Jurkat, Clone E6-1 (cell line): ENCODE measurements at regions not wholly inside any gene's neighbourhood (a gene's known extent, or its start where the extent isn't known, plus 50 kb on each side); places are given as distances from the start of the nearest gene placed in this dataset.

Experiments
- DNase-seq: peaks from one replicate; pipeline ENCODE4 v3.0.0-alpha.2; 2011; ENCODE audit warnings: low read depth, low spot score
- H3K4me3 ChIP-seq: 2 replicates; pipeline ENCODE4 v1.5.1; 2011; ENCODE audit warnings: mild to moderate bottlenecking, low read length, control low read depth, moderate library complexity

DNA sequence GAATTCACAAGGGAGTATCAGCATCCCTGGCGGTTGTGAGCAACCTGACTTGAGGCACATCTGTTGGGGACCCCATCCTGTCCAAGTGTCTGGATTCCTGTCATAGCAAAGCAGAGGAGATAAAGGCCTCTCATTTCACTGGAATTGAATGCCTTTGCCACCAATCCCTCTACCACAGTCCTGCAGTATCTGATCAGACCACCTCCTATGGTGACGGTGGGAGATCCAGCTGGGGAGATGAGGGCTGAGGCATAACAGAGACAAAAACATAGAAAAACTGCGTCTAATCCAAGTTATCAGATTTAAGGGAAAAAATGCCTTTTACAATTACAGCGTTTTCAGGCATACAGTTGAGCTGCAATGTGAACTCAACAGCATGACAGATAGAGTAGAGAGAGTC is 160.7 kb upstream of the TRPC7 start:
- no peak for DNase-seq
- H3K4me3 ChIP-seq, result no peak overlapping the region

DNA sequence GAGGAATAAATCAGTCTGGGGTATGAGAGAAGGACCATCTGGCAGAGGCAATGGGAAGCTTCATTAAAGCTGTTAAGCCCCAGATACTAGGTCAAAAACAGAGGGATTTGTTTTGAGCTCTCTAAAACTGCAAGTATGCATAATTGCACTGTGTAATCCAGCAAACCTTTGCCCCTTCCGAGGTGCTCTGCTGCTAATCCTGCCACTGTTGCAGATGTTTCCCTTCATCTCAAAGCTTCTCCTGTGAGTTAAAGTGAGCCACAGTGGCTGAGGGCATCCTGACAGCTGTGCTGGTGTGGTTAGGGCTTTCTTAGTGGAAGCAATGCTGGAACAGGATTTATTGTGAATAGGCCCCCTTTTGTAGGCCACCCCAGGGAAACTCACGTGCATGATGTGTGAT is 160.3 kb upstream of the TRPC7 start:
- H3K4me3 ChIP-seq, result no peak overlapping the region
- no peak for DNase-seq

DNA sequence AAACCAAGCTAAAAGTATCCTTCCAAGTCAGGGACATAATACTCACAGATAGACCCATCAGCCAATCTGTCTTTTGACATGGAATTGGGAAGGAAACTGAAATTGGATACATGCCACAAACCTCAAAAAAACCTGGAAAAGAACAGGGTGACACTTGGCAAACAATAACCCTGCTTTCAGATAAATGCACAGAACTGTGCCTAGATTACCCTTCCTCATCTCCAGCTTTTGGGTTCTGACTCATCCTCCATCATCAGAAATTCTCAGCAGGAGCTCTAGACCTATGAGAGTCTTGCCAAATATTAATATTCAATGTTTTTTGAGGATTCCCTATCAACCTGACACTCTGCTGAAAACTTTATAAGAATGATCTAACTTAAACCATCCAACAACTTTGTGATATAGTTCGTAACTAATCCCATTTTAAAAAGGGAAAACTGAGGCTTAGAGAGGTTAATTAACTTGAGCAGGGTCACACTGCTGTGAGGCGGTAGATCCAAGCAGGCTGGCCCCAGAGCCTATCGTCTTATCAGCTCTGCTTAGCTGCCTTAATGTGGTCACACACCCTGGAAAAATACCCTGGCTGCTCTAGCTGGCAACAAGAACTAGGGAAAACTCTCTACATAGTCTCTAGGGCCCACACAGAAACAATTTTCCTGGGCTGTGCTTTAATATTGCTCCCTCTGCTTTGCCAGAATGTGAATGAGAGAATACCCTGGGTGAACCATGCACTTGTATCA is 157.0 kb upstream of the TRPC7 start:
- no peak overlapping the region for H3K4me3 ChIP-seq
- DNase-seq, result no peak

DNA sequence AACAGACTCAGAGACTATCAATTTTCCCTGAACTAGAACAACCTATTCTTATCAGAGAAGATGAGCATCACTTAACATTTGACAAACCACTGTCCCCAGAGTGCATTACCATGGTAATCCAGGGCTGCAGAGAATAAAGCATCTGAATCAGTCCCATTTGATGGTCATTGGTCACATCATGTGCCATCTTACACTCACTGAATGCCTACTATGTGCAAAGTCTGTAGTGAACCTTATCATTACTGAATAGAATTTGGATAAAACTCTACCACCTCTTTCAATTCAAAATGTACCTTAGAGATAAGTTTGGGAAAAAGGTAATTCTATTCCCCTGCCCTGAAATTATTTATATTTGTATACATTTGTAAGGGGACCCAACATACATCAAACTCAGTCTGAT is 156.4 kb upstream of the TRPC7 start:
- H3K4me3 ChIP-seq, result no peak overlapping the region
- DNase-seq, result no peak

DNA sequence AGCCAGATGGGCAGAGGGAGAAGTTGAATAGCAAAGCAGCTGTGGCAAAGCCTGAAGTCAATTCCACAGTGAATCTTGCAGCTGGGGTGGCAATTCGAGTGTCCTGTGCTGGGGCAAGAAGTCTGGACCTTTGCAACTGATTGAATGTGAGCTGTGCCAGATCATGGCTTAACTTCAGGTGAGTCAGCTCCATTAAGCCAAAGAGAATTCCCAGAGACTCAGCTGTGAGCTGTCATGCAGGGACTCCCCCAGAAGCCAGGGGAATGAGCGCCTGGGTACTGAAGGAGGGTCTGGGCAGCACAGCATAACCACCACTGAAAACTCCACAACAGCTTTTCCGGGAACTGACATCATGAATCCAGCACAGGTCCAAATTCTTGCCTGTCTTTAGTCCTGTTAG is 153.5 kb upstream of the TRPC7 start:
- no peak for DNase-seq
- no peak overlapping the region for H3K4me3 ChIP-seq

DNA sequence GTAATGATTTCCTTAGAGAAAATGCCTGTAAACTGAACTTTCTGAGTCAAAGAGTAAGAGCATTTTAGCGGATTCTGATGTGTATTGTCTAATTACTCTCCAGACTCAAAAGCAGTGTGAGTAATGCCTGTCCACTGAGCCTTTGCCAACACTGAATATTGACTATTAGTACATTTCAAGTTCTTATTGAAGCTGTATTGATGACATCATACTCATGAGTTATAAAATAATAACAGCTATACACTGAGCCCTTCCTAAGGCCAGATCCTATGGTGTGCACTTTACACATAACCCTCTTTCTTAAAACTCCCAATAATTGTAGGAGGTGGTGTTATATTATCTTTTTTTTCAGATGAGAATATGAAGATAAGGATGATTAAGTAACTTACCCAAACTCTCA is 152.8 kb upstream of the TRPC7 start:
- DNase-seq, result no peak
- H3K4me3 ChIP-seq, result no peak overlapping the region

DNA sequence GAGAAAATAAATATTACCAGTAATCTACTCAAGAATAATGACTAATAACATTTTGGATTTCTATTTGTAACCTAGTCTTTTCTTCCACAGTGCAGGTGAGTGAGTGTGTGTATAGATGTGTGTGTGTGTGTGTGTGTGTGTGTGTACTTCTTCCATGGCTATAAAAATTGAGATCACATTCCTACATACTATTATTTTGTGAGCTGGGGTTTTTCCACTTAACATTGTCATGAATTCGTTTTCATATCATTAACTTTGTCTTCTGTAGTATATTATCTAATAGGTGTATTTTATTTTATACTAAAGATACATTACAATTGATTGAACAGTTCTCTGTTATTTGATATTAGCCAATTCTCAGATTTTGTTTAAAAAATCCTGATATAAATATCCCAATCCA is 152.4 kb upstream of the TRPC7 start:
- no peak overlapping the region for H3K4me3 ChIP-seq

DNA sequence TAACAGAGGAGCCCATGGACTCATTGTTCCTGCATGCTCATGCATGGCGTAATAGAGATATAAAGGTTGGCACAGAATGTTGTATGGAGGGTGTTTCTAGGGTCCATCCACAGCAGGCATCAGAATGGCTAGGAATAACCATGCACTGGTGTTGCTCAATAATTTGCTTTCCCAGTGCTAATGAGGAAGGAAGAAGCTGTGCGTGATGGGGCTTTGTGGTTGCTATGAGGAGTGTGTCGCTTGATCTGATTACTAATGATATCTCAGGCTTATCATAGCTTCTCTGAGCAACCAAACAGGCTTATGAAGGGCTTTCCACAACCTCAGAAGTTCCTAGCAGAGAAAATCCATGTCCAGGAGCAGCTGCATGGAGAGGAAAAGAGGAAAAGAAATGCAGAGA is 151.3 kb upstream of the TRPC7 start:
- DNase-seq, result no peak
- no peak overlapping the region for H3K4me3 ChIP-seq

More for the DNA sequence above, 152.4 kb upstream of the TRPC7 start:
- DNase-seq, result no peak

DNA sequence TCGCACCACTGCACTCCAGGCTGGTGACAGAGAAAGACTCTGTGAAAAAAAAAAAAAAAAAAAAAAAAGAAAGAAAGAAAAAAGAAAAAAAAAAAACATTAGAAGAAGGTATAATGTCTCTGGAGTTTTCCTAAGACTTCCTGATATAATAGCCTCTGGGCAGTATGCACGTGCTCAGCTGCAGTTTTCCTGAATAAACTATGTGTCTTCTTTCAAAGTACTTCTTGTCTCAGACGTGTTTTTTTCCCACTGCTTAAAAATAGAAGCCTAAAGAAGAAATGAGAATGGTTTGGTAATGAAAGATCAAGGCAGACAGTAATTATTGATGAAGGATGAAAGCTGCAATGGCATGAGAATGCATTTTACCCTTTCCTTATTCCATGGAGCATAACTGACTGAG is 148.1 kb upstream of the TRPC7 start:
- H3K4me3 ChIP-seq, result no peak overlapping the region
- DNase-seq, result no peak

DNA sequence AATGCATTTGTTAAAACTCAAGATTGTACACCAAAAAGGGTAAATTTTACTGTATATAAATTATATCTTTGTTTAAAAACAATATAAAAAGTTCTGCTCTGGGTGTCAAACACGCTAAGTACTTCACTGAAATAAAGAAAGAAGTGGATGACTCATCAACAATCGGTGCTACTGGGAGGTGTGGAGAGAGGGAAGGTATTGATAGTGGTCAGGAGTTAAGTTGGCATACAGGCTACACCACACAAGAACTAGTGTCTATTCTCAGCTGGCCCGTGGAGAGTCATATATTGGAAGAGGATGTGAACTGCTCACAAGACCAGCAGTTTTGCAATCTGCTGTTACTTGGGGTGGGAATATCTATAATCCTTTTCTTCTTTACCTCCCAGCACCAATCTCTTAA is 145.7 kb upstream of the TRPC7 start:
- no peak overlapping the region for H3K4me3 ChIP-seq
- no peak for DNase-seq

DNA sequence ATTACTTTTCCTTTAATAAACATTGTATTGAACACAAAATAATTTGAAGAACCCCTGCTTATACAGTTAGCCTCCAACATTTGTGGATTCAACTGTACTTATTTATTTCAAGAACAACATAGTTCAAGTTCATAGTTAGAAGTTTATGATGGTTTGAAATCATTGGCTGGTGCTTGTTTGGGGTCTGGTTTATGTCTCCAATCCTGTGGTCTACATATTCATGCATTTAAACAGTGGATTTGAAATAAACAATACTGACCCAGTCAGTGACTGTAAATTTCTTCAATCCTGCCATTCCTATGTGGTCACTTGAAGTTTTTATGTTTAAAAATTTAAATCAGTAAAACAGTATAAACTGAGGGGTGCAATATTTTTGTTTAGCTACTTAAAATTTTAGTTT is 145.1 kb upstream of the TRPC7 start:
- H3K4me3 ChIP-seq, result no peak overlapping the region
- no peak for DNase-seq

DNA sequence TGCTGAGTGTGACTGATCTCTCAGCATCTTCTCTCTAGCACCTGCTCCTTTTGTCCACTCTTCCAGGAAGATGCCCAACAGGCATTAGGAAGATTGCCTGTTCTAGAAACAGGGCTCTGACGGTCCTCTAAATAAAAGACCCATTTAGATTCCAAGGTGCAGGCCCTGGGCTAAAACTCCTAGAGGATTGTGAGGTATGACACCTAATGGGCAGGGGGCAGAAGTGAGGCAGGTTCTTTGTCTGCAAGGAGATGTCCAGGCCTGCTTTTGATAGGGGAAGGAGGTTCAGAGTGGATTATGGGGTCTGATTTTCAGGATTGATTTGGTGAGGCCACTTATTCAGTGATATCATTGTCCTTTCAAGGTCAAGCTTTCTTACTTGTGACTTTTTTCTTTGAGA is 140.8 kb upstream of the TRPC7 start:
- H3K4me3 ChIP-seq, result no peak overlapping the region
- DNase-seq, result no peak

DNA sequence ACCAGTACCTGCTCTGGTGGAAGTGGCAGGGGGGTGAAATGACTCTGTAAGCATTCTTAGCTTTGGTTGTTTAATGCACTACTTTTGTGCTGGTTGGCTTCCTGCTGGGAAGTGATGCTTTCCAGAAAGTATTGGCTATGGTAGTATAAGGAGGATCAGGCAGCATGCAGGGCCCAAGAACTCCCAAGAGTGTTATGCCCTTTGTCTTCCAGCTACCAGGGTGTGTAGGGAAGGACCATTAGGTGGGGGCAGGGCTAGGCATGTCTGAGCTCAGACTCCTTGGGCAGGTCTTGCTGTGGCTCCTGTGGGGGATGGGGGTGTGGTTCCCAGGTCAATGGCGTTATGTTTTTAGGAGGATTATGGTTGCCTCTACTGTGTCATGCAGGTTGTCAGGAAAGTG is 135.8 kb upstream of the TRPC7 start:
- DNase-seq, result no peak
- H3K4me3 ChIP-seq, result no peak overlapping the region

DNA sequence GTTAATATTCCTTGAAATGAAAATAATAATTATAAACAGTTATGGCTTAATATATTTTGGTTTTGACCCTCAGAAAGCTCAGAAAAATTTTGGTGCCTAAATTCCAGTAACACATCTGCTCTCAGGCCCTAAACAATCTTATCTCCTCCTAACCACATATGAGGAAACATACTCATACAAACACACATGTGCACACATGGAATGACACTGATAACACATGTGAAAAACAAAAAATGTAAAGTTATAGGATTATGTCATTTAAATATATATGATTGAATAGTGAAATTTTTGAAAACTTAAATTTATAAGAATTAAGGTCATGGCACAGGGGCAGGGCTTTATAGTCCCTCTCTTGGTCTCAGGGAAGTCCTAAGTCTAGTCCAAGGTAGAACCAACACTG is 127.2 kb upstream of the TRPC7 start:
- no peak overlapping the region for H3K4me3 ChIP-seq
- DNase-seq, result no peak

DNA sequence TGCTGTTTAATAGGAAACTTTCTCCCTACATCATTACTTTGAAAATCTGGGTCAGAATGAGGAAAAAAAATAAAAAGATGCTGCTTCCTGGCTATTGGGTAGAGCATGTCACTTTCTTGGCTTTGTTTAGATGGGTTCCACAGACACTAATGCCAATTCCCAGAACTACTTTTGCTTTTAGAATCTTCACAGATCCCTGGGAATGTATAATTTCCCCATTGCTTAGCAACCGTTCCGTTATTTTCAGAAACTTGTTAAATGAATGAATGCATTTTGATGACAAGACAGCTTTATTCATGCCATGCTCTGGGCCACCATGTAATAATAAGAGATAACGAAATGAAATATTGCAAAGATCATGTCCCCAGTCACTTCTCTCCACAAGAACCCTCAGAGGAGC is 126.5 kb upstream of the TRPC7 start:
- DNase-seq, result no peak

DNA sequence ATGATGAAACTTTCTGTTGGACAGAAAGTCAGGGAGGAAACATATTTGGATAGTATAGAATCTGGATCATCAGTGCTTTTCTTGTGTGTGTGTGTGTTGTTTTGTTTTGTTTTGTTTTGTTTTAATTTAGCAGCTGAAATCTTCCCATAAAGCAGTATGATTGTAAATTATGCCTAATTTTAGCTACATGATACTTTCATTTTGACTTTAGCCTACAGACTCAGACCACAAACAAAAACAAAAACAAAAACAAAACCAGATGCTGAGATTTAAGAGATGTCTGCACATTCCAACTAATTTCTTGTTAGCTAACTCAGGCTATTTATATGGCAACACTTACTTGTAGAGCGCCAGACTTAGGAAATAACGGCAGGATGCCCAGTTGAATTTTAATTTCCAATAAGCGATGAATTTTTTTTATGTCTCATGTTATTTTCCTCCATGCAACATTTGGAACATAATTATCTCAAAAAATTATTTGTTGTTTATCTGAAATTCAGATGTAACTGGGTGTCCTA is 119.5 kb upstream of the TRPC7 start:
- H3K4me3 ChIP-seq, result no peak overlapping the region
- DNase-seq, result no peak

More for the DNA sequence above, 126.5 kb upstream of the TRPC7 start:
- H3K4me3 ChIP-seq, result no peak overlapping the region

DNA sequence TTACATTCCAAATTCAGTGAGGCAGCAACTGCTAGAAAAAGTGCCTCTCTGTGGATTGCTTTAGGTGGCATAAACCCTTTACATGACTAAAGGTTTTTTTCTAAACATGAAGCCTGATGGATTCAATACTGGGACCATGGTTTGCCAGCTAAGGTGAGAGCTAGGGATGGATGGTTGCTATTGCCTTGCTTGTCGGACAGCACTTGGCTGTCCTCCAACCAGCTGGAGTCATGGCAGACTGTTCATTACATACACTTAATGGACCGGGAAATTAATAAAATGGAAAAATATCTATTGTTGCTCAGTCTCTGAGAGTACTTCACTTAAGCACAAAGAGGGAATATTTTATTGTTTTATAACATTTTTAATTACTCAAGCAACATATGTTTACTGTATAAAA is 116.9 kb upstream of the TRPC7 start:
- no peak overlapping the region for H3K4me3 ChIP-seq
- DNase-seq, result no peak

DNA sequence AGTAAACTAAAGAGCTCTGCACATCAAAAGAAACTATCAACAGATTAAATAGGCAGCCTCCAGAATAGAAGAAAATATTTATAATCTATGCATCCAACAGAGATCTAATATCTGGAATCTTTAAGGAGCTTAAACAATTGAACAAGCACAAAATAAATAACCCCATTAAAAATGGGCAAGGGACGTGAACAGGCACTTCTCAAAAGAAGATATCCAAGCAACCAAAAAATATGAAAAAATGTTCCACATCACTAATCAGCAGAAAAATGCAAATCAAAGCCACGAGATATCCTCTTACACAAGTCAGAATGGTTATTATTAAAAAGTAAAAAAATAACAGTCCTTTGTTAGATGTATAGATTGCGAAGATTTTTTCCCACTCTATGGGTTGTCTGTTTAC is 109.1 kb upstream of the TRPC7 start:
- DNase-seq, result no peak
- no peak overlapping the region for H3K4me3 ChIP-seq

DNA sequence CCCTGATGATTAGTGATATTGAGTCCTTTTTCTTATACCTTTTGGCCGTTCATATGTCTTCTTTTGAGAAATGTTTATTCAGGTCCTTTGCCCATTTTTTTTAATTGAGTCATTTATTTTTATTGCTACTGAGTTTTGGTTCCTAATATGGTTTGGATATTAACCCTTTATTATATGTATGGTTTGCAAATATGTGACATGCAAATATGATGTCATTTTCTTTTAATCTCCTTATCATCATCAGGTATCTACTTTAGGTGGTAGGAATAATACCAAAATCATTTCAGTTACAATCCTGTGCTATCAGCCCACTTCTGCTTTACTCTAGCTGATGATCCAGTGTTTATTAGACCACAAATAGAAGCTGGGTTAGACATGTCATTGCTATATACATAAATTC is 102.3 kb upstream of the TRPC7 start:
- DNase-seq, result no peak
- H3K4me3 ChIP-seq, result no peak overlapping the region

DNA sequence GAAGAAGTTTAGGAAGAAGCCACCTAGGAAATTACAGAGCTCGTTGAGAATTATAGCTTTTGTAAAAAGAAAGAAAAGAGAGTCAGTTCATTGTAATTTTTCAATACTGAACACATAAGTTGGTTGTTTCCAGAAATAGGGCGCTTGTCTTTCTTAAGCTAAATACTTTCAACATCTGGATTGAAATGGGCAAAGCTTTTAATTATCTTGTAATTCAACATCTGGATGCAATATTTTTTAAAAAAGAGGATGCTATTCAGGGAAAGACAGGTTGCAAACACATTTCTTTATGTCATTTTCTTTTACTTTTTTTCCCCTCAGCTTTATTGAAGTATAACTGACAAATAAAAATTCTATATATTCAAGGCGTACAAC is 100.7 kb upstream of the TRPC7 start:
- no peak for DNase-seq
- H3K4me3 ChIP-seq, result no peak overlapping the region

DNA sequence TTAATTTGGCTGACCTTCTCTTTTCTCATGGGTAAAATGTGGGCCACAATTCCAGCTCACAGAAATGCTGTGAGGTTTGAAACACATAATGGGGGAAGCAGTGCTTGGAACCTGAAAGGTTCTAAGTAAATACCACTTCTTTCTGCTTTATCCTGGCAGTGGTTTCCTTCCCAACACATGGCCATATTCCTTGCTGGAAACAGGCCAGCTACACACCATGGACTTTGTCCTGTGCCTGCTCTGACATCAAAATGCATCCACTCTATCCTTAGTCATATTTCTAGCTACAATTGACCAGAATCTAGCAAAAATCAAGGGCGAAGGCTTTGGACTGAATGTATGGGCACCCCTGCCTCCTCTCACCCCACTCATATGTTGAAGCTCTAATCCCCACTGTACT is 93.1 kb upstream of the TRPC7 start:
- no peak overlapping the region for H3K4me3 ChIP-seq
- DNase-seq, result no peak
